ENCODE measurements at regions not wholly inside any gene's neighbourhood (a gene's known extent, or its start where the extent isn't known, plus 50 kb on each side); places are given as distances from the start of the nearest gene placed in this dataset.

DNA sequence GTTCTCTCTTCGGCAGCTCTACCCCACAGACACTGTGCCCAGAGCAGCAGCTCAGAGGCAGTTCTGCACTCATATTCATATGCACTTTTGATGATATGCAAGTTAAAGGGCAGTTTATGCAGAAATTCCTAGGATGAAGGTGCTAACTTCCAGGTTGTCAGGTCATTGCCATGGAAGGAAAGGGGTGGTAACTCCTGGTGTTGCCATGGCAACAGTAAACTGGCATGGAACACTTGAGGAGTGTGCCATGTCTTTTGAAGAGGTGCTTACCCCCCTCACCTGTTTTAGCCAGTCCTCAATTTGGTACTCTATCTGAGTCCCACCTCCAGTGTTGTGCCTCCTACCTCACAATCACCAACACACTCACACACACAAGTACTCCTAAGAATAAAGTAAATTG, 539.4 kb upstream of the BTBD3 start:
- no peak for DNase-seq (ENCODE audit: low read depth in 4 of 6, low spot score in 6 of 6)
- whole genome bisulfite sequencing (ENCODE audit: insufficient coverage) = no CpG with 5 or more reads among the region's 1 CpG

DNA sequence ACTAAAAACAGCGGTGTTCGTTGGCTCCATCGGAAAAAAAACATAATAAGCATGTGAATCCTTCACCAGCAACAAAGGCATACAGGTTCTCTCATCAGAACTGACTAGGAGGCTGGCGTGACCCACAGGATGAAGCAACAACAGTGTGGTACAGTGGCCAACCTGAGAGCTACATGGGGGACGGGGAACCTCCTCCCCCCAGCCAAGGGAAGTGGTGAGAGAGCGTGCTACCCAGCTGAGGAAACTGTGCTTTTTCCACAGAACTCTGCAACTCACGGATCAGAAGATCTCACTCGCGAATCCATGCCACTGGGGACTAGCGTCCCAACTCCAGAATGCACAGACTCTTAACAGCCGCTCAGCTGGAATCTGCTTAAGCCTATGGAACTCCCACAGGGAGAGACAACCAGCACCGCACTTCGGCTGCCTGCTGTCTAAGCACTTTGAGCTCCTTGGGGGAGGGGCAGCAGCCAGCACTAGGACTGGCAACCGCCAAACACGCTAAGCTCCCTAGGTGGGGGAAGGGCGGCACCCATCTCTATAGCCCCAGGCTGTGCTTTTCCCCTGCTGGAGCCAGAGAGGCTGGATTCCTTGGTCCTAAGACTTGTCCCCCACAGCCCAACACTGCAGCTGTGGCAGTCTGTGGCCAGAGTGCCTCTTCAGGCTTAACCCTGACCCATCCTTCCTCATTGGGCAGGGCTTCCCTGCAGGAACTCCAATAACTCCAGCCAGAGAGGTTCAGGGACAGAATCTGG, 538.3 kb upstream of the BTBD3 start:
- peak in 1 of 6 donors; percentile 5 for DNase-seq (ENCODE audit: low read depth in 4 of 6, low spot score in 6 of 6)
- no peaks in the 10 kb centered on the region for H3K36me3 ChIP-seq (ENCODE audit: control insufficient read depth, insufficient read depth, low read length)
- no peak overlapping the region for H3K27ac ChIP-seq (ENCODE audit: low read depth, low read length)
- 33% methylated on average over 11 of the region's 16 CpGs for WGBS (ENCODE audit: insufficient coverage)
- H3K9me3 ChIP-seq (ENCODE audit: control insufficient read depth, insufficient read depth, low read length) = no peaks in the 10 kb centered on the region
- H3K27me3 ChIP-seq (ENCODE audit: control insufficient read depth, insufficient read depth, low read length) = no peaks in the 10 kb centered on the region
- peaks cover 5% of the 10 kb centered on the region for H3K4me1 ChIP-seq (ENCODE audit: control insufficient read depth, insufficient read depth, low read length)
- H3K4me3 ChIP-seq (ENCODE audit: low read depth, low read length) = no peak overlapping the region

More for the DNA sequence above, 539.4 kb upstream of the BTBD3 start:
- no peaks in the 10 kb centered on the region for H3K9me3 ChIP-seq (ENCODE audit: control insufficient read depth, insufficient read depth, low read length)
- H3K27me3 ChIP-seq (ENCODE audit: control insufficient read depth, insufficient read depth, low read length) = no peaks in the 10 kb centered on the region
- no peak overlapping the region for H3K4me3 ChIP-seq (ENCODE audit: low read depth, low read length)
- H3K36me3 ChIP-seq (ENCODE audit: control insufficient read depth, insufficient read depth, low read length) = no peaks in the 10 kb centered on the region
- H3K27ac ChIP-seq (ENCODE audit: low read depth, low read length) = no peak overlapping the region
- peaks cover 5% of the 10 kb centered on the region for H3K4me1 ChIP-seq (ENCODE audit: control insufficient read depth, insufficient read depth, low read length)

DNA sequence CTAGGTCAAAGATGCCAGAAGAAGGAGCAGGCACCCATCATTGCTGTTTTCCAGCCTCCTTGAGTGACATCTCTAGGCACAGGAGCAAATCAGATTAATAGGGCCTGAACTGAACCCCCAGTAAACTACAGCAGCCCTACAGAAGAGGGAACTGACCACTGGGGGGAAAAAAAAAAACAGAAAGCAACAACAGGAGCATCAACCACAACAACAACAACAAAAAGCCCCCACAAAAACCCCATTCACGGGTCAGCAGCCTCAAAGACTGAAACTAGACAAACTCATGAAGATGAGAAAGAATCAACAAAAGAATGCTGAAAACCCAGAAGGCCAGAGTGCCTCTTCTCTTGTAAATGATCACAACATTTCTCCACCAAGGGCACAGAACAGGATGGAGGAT, 537.4 kb upstream of the BTBD3 start:
- Histone ChIP-seq H3K27me3 (ENCODE audit: control insufficient read depth, insufficient read depth, low read length) (no peaks in the 10 kb centered on the region), H3K4me3 (ENCODE audit: low read depth, low read length) (no peak overlapping the region), H3K9me3 (ENCODE audit: control insufficient read depth, insufficient read depth, low read length) (no peaks in the 10 kb centered on the region), H3K4me1 (ENCODE audit: control insufficient read depth, insufficient read depth, low read length) (peaks cover 5% of the 10 kb centered on the region), H3K27ac (ENCODE audit: low read depth, low read length) (no peak overlapping the region), H3K36me3 (ENCODE audit: control insufficient read depth, insufficient read depth, low read length) (no peaks in the 10 kb centered on the region)
- DNase-seq (ENCODE audit: low read depth in 4 of 6, low spot score in 6 of 6) = no peak
- no CpG with 5 or more reads among the region's 1 CpG for WGBS (ENCODE audit: insufficient coverage)

DNA sequence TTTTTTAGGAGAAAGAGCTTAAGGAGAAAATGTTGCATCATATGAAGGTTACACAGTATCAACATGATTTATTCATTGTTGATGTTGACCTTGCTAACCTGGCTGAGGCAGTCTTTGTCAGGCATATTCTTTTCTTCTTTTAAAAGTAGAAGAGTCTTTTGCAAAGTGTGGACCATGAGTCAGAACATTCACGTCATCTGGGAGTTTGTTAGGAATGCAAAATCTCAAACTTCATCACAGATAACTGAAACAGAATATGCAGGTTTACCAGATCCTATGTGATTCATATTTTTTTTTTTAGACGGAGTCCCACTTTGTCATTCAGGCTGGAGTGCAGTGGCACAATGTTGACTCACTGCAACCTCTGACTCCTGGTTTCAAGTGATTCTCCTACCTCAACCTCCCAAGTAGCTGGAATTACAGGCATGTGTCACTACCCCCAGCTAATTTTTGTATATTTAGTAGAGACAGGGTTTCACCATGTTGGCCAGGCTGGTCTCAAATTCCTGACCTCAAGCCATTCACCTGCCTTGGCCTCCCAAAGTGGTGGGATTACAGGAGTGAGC, 530.4 kb upstream of the BTBD3 start:
- WGBS (ENCODE audit: insufficient coverage) = 71% methylated on average over 1 of the region's 2 CpGs
- Histone ChIP-seq H3K4me3 (ENCODE audit: low read depth, low read length) (no peak overlapping the region), H3K4me1 (ENCODE audit: control insufficient read depth, insufficient read depth, low read length) (no peaks in the 10 kb centered on the region), H3K27me3 (ENCODE audit: control insufficient read depth, insufficient read depth, low read length) (no peaks in the 10 kb centered on the region), H3K36me3 (ENCODE audit: control insufficient read depth, insufficient read depth, low read length) (no peaks in the 10 kb centered on the region), H3K27ac (ENCODE audit: low read depth, low read length) (no peak overlapping the region), H3K9me3 (ENCODE audit: control insufficient read depth, insufficient read depth, low read length) (no peaks in the 10 kb centered on the region)
- DNase-seq (ENCODE audit: low read depth in 4 of 6, low spot score in 6 of 6) = no peak

DNA sequence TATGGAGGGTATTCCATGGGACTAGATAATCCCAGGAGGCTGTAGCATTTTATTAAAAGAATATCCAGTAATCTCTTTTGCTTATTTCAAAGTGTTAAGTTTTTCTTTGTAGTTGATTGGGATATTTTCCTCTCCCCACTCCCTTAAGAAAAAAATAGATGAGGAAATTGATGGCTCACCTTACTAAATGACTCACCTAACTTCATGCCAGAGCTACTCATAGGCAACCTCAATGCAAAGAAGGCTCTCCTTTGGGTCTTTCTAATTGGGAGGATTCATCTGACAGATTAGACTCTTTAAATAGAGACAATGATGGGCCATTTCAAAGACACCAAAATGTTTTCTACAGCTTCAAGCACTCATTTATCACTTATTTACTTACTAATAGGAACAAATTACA, 528.5 kb upstream of the BTBD3 start:
- Histone ChIP-seq H3K27ac (ENCODE audit: low read depth, low read length) (no peak overlapping the region), H3K4me3 (ENCODE audit: low read depth, low read length) (no peak overlapping the region), H3K27me3 (ENCODE audit: control insufficient read depth, insufficient read depth, low read length) (no peaks in the 10 kb centered on the region), H3K9me3 (ENCODE audit: control insufficient read depth, insufficient read depth, low read length) (no peaks in the 10 kb centered on the region), H3K4me1 (ENCODE audit: control insufficient read depth, insufficient read depth, low read length) (no peaks in the 10 kb centered on the region), H3K36me3 (ENCODE audit: control insufficient read depth, insufficient read depth, low read length) (no peaks in the 10 kb centered on the region)
- DNase-seq (ENCODE audit: low read depth in 4 of 6, low spot score in 6 of 6) = no peak

DNA sequence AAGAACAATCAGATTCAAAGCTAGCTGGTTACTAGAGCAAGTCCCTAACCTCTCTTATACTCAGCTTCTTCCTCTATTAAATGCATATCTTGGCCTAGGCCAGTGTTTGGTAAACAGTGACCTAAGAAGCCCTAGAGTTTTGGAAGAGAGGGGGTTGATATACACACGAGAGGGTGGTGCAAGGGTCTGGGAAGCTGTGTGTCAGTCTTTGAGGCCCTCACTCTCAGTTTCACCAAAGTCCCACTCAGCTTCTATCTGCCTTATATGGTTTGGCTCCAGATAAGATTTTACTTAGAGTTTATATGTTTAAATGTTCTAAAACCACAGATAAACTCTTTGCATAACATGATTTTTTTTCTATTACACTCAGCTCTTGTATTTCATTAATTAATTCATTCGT, 526.1 kb upstream of the BTBD3 start:
- Histone ChIP-seq H3K27ac (ENCODE audit: low read depth, low read length) (no peak overlapping the region), H3K36me3 (ENCODE audit: control insufficient read depth, insufficient read depth, low read length) (no peaks in the 10 kb centered on the region), H3K9me3 (ENCODE audit: control insufficient read depth, insufficient read depth, low read length) (no peaks in the 10 kb centered on the region), H3K4me1 (ENCODE audit: control insufficient read depth, insufficient read depth, low read length) (no peaks in the 10 kb centered on the region), H3K4me3 (ENCODE audit: low read depth, low read length) (no peak overlapping the region), H3K27me3 (ENCODE audit: control insufficient read depth, insufficient read depth, low read length) (no peaks in the 10 kb centered on the region)
- WGBS (ENCODE audit: insufficient coverage) = no CpG with 5 or more reads among the region's 2 CpGs
- DNase-seq (ENCODE audit: low read depth in 4 of 6, low spot score in 6 of 6) = no peak

DNA sequence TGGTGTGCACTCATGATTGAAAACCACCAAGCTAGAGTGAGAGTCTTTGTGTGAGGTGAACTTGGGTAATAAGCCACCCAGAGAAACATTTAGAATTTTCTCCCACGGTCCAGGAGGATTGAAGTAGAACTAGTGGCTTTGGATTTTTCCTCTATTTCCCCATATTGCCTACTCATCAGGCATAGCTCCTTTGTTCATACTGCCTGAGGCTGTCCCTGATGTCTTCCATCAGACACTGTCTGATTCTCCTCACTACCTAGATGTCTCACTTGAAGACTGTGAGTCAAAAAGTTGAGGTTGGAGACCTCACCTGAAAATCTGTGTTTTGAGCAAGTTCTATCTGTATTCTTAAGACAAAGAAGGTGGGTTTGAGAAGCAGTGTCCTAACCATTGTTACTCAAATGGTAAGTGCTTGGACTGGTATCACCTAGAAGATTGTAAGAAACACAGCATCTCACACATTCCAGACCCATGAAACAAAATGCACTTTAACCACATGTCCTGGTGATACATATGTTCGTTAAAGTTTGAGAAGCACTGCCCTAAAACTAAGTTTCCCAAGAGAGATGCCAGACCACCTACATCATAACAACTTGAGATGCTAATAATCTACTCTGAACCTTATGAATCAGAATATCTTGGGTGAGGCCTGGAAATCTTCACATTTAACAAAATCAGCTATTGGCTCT, 523.4 kb upstream of the BTBD3 start:
- no peak overlapping the region for H3K27ac ChIP-seq (ENCODE audit: low read depth, low read length)
- DNase-seq (ENCODE audit: low read depth in 4 of 6, low spot score in 6 of 6) = no peak
- no peaks in the 10 kb centered on the region for H3K27me3 ChIP-seq (ENCODE audit: control insufficient read depth, insufficient read depth, low read length)
- whole genome bisulfite sequencing (ENCODE audit: insufficient coverage) = 80% methylated on average over 1 of the region's 2 CpGs
- H3K9me3 ChIP-seq (ENCODE audit: control insufficient read depth, insufficient read depth, low read length) = no peaks in the 10 kb centered on the region
- H3K4me3 ChIP-seq (ENCODE audit: low read depth, low read length) = no peak overlapping the region
- H3K4me1 ChIP-seq (ENCODE audit: control insufficient read depth, insufficient read depth, low read length) = no peaks in the 10 kb centered on the region
- no peaks in the 10 kb centered on the region for H3K36me3 ChIP-seq (ENCODE audit: control insufficient read depth, insufficient read depth, low read length)

DNA sequence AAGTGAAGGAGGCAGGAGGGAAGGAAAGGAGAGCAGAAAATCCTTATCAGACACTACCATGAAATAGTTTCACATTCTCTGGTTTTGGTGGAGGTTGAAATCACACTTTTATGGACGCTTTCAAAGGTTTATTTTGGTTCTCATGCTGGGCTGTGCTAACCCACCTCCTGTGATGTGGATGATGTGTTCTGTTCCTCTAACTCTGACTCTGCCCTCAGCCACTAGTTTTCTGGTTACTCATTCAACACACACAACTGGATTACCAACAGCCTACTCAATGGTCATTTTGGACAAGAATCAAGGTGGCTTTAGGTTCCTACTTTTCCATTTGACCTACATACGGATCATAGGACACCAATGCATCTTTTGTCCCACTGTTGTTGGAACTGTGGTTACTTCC, 522.1 kb upstream of the BTBD3 start:
- WGBS (ENCODE audit: insufficient coverage) = no CpG with 5 or more reads among the region's 2 CpGs
- Histone ChIP-seq H3K27ac (ENCODE audit: low read depth, low read length) (no peak overlapping the region), H3K4me1 (ENCODE audit: control insufficient read depth, insufficient read depth, low read length) (no peaks in the 10 kb centered on the region), H3K4me3 (ENCODE audit: low read depth, low read length) (no peak overlapping the region), H3K9me3 (ENCODE audit: control insufficient read depth, insufficient read depth, low read length) (no peaks in the 10 kb centered on the region), H3K36me3 (ENCODE audit: control insufficient read depth, insufficient read depth, low read length) (no peaks in the 10 kb centered on the region), H3K27me3 (ENCODE audit: control insufficient read depth, insufficient read depth, low read length) (no peaks in the 10 kb centered on the region)
- no peak for DNase-seq (ENCODE audit: low read depth in 4 of 6, low spot score in 6 of 6)

DNA sequence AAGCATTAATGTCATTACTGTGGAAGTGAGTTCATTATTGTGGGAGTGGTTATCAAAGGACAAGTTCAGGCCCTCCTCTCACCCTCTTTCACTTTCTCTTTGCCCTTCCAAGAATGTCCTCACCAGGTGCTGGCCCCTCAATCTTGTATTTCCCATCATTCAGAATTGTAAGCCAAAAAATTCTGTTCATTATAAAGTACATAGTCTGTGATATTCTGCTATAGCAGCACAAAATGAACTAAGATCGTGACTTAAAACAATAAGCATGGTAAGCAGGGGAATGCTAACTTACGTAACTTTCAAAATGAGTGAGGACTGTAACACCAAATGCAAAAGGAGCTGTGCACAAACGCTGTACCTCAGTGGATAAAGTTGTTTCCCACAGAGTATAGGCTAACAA, 515.7 kb upstream of the BTBD3 start:
- no peaks in the 10 kb centered on the region for H3K9me3 ChIP-seq (ENCODE audit: control insufficient read depth, insufficient read depth, low read length)
- no peak overlapping the region for H3K4me3 ChIP-seq (ENCODE audit: low read depth, low read length)
- no peaks in the 10 kb centered on the region for H3K36me3 ChIP-seq (ENCODE audit: control insufficient read depth, insufficient read depth, low read length)
- WGBS (ENCODE audit: insufficient coverage) = 80% methylated on average over 1 of the region's 3 CpGs
- no peaks in the 10 kb centered on the region for H3K27me3 ChIP-seq (ENCODE audit: control insufficient read depth, insufficient read depth, low read length)
- no peaks in the 10 kb centered on the region for H3K4me1 ChIP-seq (ENCODE audit: control insufficient read depth, insufficient read depth, low read length)
- no peak overlapping the region for H3K27ac ChIP-seq (ENCODE audit: low read depth, low read length)
- DNase-seq (ENCODE audit: low read depth in 4 of 6, low spot score in 6 of 6) = no peak

DNA sequence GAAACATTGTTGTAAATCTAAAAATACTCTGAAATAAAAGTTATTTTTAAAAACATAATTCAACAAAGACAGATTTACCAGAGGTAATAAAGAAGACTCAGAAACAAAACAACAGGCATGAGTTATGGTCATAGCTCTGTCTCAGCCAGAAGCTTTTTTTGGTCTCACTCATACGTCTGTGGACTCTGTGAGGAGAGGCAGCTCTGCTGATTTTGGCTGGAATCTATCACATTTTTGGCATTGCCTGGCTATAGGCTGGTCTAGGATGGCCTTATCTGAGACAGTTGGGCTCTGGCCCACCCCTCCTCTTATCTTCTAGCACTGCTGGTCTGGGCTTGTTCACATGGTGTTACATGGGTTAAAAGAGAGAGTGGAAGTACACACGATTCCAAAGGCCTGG, 514.0 kb upstream of the BTBD3 start:
- Histone ChIP-seq H3K4me1 (ENCODE audit: control insufficient read depth, insufficient read depth, low read length) (no peaks in the 10 kb centered on the region), H3K27me3 (ENCODE audit: control insufficient read depth, insufficient read depth, low read length) (no peaks in the 10 kb centered on the region), H3K9me3 (ENCODE audit: control insufficient read depth, insufficient read depth, low read length) (no peaks in the 10 kb centered on the region), H3K27ac (ENCODE audit: low read depth, low read length) (no peak overlapping the region), H3K4me3 (ENCODE audit: low read depth, low read length) (no peak overlapping the region), H3K36me3 (ENCODE audit: control insufficient read depth, insufficient read depth, low read length) (no peaks in the 10 kb centered on the region)
- 38% methylated on average over 1 of the region's 2 CpGs for WGBS (ENCODE audit: insufficient coverage)
- peak in 1 of 6 donors; percentile 5 for DNase-seq (ENCODE audit: low read depth in 4 of 6, low spot score in 6 of 6)

All from spinal cord (tissue), 9 donors.